A549 (cell line): ENCODE measurements at regions not wholly inside any gene's neighbourhood (a gene's known extent, or its start where the extent isn't known, plus 50 kb on each side); places are given as distances from the start of the nearest gene placed in this dataset.

Source experiments
- ATAC-seq, 2 experiments: fragments of 200-7000 bp in 1 of 2; fragments of >200 bp in 1 of 2; cut with Nextera tagmentation in 1 of 2; cut with Tn5 transposase in 1 of 2; 3 replicates each; pipeline versions ENCODE4 v1.8.0 to v1.9.1; 2018 to 2020; ENCODE audit warnings: mild to moderate bottlenecking in 1 of 2, moderate library complexity in 1 of 2
- CTCF ChIA-PET: fragments of 300-600 bp; sonication (Branson Sonifier 250); formaldehyde crosslinking; extraction: SDS; loops from one replicate; lab custom pipeline; 2021; ENCODE audit warnings: antibody characterized with exemption, inconsistent platforms; lab: Yijun Ruan, JAX
- POLR2A ChIA-PET: fragments of 350-600 bp; formaldehyde crosslinking; extraction: SDS; loops from one replicate; lab custom pipeline; 2021; ENCODE audit warnings: antibody characterized with exemption, inconsistent platforms; lab: Yijun Ruan, JAX
- DNase-seq, 2 experiments: peaks; one replicate each; pipeline versions ENCODE4 v3.0.0 to v3.0.0-alpha.2; 2011 to 2016; ENCODE audit warnings: low read depth in 1 of 2, low spot score in 1 of 2
- FAIRE-seq: peaks from 2 replicates; lab custom pipeline; 2011; peaks lifted over from hg19 to GRCh38; lab: Jason Lieb, UNC
- H3K27ac ChIP-seq, 2 experiments: fragments of >200 bp; sonication (Bioruptor Twin); formaldehyde crosslinking; 3 replicates each; pipeline ENCODE4 v1.5.1; 2016 to 2017
- H3K4me1 ChIP-seq: fragments of >200 bp; sonication (Bioruptor Twin); formaldehyde crosslinking; 3 replicates; pipeline ENCODE4 v1.6.1; 2016
- H3K4me2 ChIP-seq: fragments of >200 bp; sonication (Bioruptor Twin); formaldehyde crosslinking; 3 replicates; pipeline ENCODE4 v1.6.1; 2016
- H3K4me3 ChIP-seq: fragments of >200 bp; sonication (Bioruptor Twin); formaldehyde crosslinking; 3 replicates; pipeline ENCODE4 v1.5.1; 2016
- H3K9me3 ChIP-seq: fragments of >200 bp; sonication (Bioruptor Twin); formaldehyde crosslinking; 3 replicates; pipeline ENCODE4 v1.6.1; 2016
- CEBPB ChIP-seq, 2 experiments: fragments of >200 bp in 1 of 2; sonication (Bioruptor Twin) in 1 of 2; formaldehyde crosslinking in 1 of 2; IDR thresholded peaks; 2 replicates each; pipeline ENCODE4 v1.6.1; 2012 to 2016
- EHF ChIP-seq: fragments of 250-450 bp; sonication (Bioruptor Pico); IDR thresholded peaks from 2 replicates; pipeline ENCODE4 v1.5.0; 2020; ENCODE audit warnings: mild to moderate bottlenecking
- EP300 ChIP-seq, 2 experiments: fragments of >200 bp; sonication (Bioruptor Twin); formaldehyde crosslinking; IDR thresholded peaks; 2 replicates in 1 of 2; 3 replicates in 1 of 2; pipeline ENCODE4 v1.6.1; 2016 to 2017
- ESRRA ChIP-seq: fragments of 150-350 bp; IDR thresholded peaks from 2 replicates; pipeline ENCODE4 v1.6.1; 2014; ENCODE audit warnings: mild to moderate bottlenecking, low read length, borderline replicate concordance
- FOSL2 ChIP-seq, 2 experiments: fragments of 450-650 bp in 1 of 2; fragments of >200 bp in 1 of 2; sonication (Bioruptor Twin) in 1 of 2; formaldehyde crosslinking; IDR thresholded peaks; 2 replicates each; pipeline versions ENCODE4 v1.5.0 to v1.6.1; 2016 to 2020; ENCODE audit warnings: mild to moderate bottlenecking in 1 of 2, moderate library complexity in 1 of 2
- GATA3 ChIP-seq: IDR thresholded peaks from 2 replicates; pipeline ENCODE4 v1.6.1; 2012; ENCODE audit warnings: borderline replicate concordance
- HDAC2 ChIP-seq: fragments of 200-600 bp; sonication (generic); IDR thresholded peaks from 2 replicates; pipeline ENCODE4 v1.6.1; 2016
- HMGXB4 ChIP-seq: fragments of 250-450 bp; sonication (Bioruptor Pico); IDR thresholded peaks from 2 replicates; pipeline ENCODE4 v1.5.0; 2021; ENCODE audit warnings: mild to moderate bottlenecking, moderate library complexity, borderline replicate concordance
- HOXA7 ChIP-seq: fragments of 250-450 bp; sonication (Bioruptor Pico); IDR thresholded peaks from 2 replicates; pipeline ENCODE4 v1.5.0; 2020; ENCODE audit warnings: mild to moderate bottlenecking, moderate library complexity
- HOXB13 ChIP-seq: fragments of 250-450 bp; sonication (Bioruptor Pico); IDR thresholded peaks from 2 replicates; pipeline ENCODE4 v1.5.0; 2020; ENCODE audit warnings: low read depth, mild to moderate bottlenecking, moderate library complexity
- JUNB ChIP-seq: fragments of >200 bp; sonication (Bioruptor Twin); formaldehyde crosslinking; IDR thresholded peaks from 2 replicates; pipeline ENCODE4 v1.6.1; 2016
- MAFK ChIP-seq: fragments of 450-650 bp; IDR thresholded peaks from 2 replicates; pipeline ENCODE4 v1.6.1; 2014; ENCODE audit not compliant: partially characterized antibody
- MAZ ChIP-seq: fragments of 150-350 bp; IDR thresholded peaks from 2 replicates; pipeline ENCODE4 v1.6.1; 2014; ENCODE audit warnings: antibody characterized with exemption, low read depth, low read length, borderline replicate concordance
- NFE2L2 ChIP-seq: fragments of 150-350 bp; conservative IDR thresholded peaks from 2 replicates; pipeline ENCODE4 v1.6.1; 2014; ENCODE audit warnings: low read length
- RARB ChIP-seq: fragments of 250-450 bp; sonication (Bioruptor Pico); IDR thresholded peaks from 2 replicates; pipeline ENCODE4 v1.8.0; 2021; ENCODE audit warnings: mild to moderate bottlenecking, moderate library complexity
- RCOR1 ChIP-seq: fragments of 150-350 bp; IDR thresholded peaks from 2 replicates; pipeline ENCODE4 v1.6.1; 2014; ENCODE audit warnings: antibody characterized with exemption, low read length, low read depth
- SMC3 ChIP-seq: fragments of >200 bp; sonication (Bioruptor Twin); formaldehyde crosslinking; IDR thresholded peaks from 3 replicates; pipeline ENCODE4 v1.6.1; 2018; ENCODE audit warnings: inconsistent platforms
- TP53 ChIP-seq: fragments of 250-450 bp; sonication (Bioruptor Pico); IDR thresholded peaks from 2 replicates; pipeline ENCODE4 v1.5.0; 2021; ENCODE audit warnings: mild to moderate bottlenecking, moderate library complexity
- ZC3H11A ChIP-seq: fragments of 450-650 bp; IDR thresholded peaks from 2 replicates; pipeline ENCODE4 v1.6.1; 2014; ENCODE audit warnings: antibody characterized with exemption, mild to moderate bottlenecking
- ZFP36 ChIP-seq: fragments of 450-650 bp; IDR thresholded peaks from 2 replicates; pipeline ENCODE4 v1.6.1; 2014; ENCODE audit warnings: borderline replicate concordance; ENCODE audit not compliant: partially characterized antibody
- WGBS: methylation state at CpG from one replicate; pipeline ENCODE4 v1.1.6; 2017; ENCODE audit errors: missing lambda C conversion rate; 5-methylcytosine and 5-hydroxymethylcytosine counted together
- TF ChIP-seq, protein P1 (sequence below): fragments of >200 bp; sonication (Bioruptor Twin); formaldehyde crosslinking; IDR thresholded peaks from 3 replicates; pipeline ENCODE4 v1.5.1; 2016
- TF ChIP-seq, protein P2 (sequence below): IDR thresholded peaks from 2 replicates; pipeline ENCODE4 v1.6.1; 2012; ENCODE audit warnings: low read depth, borderline replicate concordance
- TF ChIP-seq, protein P3 (sequence below): fragments of >200 bp; sonication (Bioruptor Twin); formaldehyde crosslinking; IDR thresholded peaks from 2 replicates; pipeline ENCODE4 v1.6.1; 2016
- TF ChIP-seq, protein P4 (sequence below): fragments of 250-450 bp; sonication (Bioruptor Pico); IDR thresholded peaks from 2 replicates; pipeline ENCODE4 v1.5.0; 2020; ENCODE audit warnings: low read depth, mild to moderate bottlenecking, moderate library complexity

- TF ChIP-seq HMGXB4 (CRISPR knock-in tag) (no peak), HDAC2 (no peak), HOXA7 (CRISPR knock-in tag) (no peak)
Observed at GRCh38 chr3:168988853-168989252, 674.7 kb downstream of the MECOM start (continued).

DNA sequence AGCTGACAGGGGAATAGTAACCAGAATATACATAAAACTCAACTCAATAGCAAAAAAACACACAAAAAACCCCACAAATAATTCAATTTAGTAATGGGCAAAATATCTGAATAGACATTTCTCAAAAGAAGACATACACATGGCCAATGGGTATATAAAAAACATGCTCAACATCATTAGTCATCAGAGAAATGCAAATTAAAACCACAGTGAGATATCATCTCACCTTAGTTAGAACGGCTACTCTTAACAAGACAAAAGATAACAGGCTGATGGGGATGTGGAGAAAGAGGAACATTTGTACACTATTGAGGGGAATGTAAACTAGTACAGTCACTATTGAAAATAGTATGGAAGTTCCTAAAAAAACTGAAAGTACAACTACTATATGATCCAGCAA lies 678.6 kb downstream of the MECOM start:
- Histone ChIP-seq H3K27ac (no peak overlapping the region), H3K4me2 (no peak overlapping the region), H3K4me1 (no peaks in the 10 kb centered on the region), H3K4me3 (no peak overlapping the region), H3K9me3 (no peaks in the 10 kb centered on the region)
- ChIA-PET CTCF (no interaction called here), POLR2A (no interaction called here)
- TF ChIP-seq GATA3: no peak
- TF ChIP-seq, protein P1, sequence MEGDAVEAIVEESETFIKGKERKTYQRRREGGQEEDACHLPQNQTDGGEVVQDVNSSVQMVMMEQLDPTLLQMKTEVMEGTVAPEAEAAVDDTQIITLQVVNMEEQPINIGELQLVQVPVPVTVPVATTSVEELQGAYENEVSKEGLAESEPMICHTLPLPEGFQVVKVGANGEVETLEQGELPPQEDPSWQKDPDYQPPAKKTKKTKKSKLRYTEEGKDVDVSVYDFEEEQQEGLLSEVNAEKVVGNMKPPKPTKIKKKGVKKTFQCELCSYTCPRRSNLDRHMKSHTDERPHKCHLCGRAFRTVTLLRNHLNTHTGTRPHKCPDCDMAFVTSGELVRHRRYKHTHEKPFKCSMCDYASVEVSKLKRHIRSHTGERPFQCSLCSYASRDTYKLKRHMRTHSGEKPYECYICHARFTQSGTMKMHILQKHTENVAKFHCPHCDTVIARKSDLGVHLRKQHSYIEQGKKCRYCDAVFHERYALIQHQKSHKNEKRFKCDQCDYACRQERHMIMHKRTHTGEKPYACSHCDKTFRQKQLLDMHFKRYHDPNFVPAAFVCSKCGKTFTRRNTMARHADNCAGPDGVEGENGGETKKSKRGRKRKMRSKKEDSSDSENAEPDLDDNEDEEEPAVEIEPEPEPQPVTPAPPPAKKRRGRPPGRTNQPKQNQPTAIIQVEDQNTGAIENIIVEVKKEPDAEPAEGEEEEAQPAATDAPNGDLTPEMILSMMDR: no peak
- no peak for TF ChIP-seq FOSL2 (IDR thresholded peaks at IDR 0.05)
- no peak for TF ChIP-seq FOSL2 (CRISPR knock-in tag; IDR thresholded peaks at IDR 0.05)
- DNase-seq (no peak), FAIRE-seq (no peak), ATAC-seq (no peak)
- WGBS: 3% methylated on average over 1 of the region's 1 CpG

DNA sequence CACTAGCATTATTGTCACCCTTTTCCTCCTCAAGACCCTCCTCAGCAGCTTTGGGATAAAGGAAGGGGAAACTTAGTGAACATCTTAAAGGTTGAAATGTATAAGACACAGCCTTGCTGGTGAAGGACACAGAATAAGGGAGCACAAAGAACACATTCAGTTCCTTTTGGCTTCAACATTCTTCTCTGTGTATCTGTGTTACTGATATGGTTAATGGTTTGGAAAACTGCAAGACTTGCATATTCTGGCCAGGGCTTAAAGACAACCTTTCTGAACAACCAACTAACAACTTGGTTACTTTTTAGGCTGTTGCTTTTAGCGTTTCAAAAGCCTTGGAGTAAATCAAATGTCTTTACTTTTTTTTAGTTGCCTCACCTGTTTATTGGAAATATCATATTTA lies 680.5 kb downstream of the MECOM start:
- ATAC-seq: no peak

GRCh38 chr3:168981396-168981795 lies 682.1 kb downstream of the MECOM start:
- 13% methylated on average over 4 of the region's 4 CpGs for WGBS
- ChIA-PET CTCF (no interaction called here), POLR2A (no interaction called here)
- Histone ChIP-seq H3K4me2 (no peak overlapping the region), H3K4me1 (no peaks in the 10 kb centered on the region), H3K9me3 (no peaks in the 10 kb centered on the region), H3K27ac (no peak overlapping the region), H3K4me3 (no peak overlapping the region)
- no peak for TF ChIP-seq MAZ
- TF ChIP-seq GATA3: no peak
- no peak for TF ChIP-seq JUNB
- TF ChIP-seq, protein P2, sequence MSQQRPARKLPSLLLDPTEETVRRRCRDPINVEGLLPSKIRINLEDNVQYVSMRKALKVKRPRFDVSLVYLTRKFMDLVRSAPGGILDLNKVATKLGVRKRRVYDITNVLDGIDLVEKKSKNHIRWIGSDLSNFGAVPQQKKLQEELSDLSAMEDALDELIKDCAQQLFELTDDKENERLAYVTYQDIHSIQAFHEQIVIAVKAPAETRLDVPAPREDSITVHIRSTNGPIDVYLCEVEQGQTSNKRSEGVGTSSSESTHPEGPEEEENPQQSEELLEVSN: no peak
- TF ChIP-seq ZFP36: no peak
- TF ChIP-seq, protein P3, sequence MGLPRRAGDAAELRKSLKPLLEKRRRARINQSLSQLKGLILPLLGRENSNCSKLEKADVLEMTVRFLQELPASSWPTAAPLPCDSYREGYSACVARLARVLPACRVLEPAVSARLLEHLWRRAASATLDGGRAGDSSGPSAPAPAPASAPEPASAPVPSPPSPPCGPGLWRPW: no peak
- TF ChIP-seq CEBPB (IDR thresholded peaks at IDR 0.05): no peak
- TF ChIP-seq SMC3: no peak
- no peak for TF ChIP-seq ESRRA
- no peak for TF ChIP-seq RARB (CRISPR knock-in tag)
- TF ChIP-seq EP300 (IDR thresholded peaks at IDR 0.05): no peak
- TF ChIP-seq, protein P1: no peak
- no peak for TF ChIP-seq TP53 (CRISPR knock-in tag)
- no peak for TF ChIP-seq HOXB13 (CRISPR knock-in tag)
- TF ChIP-seq NFE2L2: no peak
- TF ChIP-seq ZC3H11A: no peak
- TF ChIP-seq, protein P4, sequence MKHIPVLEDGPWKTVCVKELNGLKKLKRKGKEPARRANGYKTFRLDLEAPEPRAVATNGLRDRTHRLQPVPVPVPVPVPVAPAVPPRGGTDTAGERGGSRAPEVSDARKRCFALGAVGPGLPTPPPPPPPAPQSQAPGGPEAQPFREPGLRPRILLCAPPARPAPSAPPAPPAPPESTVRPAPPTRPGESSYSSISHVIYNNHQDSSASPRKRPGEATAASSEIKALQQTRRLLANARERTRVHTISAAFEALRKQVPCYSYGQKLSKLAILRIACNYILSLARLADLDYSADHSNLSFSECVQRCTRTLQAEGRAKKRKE: no peak
- no peak for TF ChIP-seq EHF
- TF ChIP-seq RCOR1: no peak
- ATAC-seq (no peak), DNase-seq (no peak), FAIRE-seq (no peak)

More for the DNA sequence above, 680.5 kb downstream of the MECOM start:
- Histone ChIP-seq H3K27ac (no peak overlapping the region), H3K9me3 (no peaks in the 10 kb centered on the region), H3K4me3 (no peak overlapping the region), H3K4me2 (no peak overlapping the region), H3K4me1 (no peaks in the 10 kb centered on the region)
- ChIA-PET POLR2A (no interaction called here), CTCF (interaction anchor here (0.6 kb wide), 1 partner anchor 424 kb away, joined by 3 read pairs; no protein-coding TSS in a partner anchor)
- 0% methylated on average over 1 of the region's 1 CpG for WGBS
- no peak for FAIRE-seq
- DNase-seq: no peak
- TF ChIP-seq NFE2L2 (no peak), MAFK (peak; percentile 52), ZFP36 (no peak)
